Right lobe of liver (tissue), 4 donors: ENCODE measurements at regions not wholly inside any gene's neighbourhood (a gene's known extent, or its start where the extent isn't known, plus 50 kb on each side); places are given as distances from the start of the nearest gene placed in this dataset.
"Not testable (repeated sequence)": the region's sequence is repeated elsewhere in the genome, so short reads cannot be mapped to it uniquely, and the experiment has no call there.

Source experiments
- CTCF ChIP-seq, 4 donors: fragments of 200-600 bp in 3 of 4; fragments of 450-650 bp in 1 of 4; IDR thresholded peaks; one replicate each; pipeline versions ENCODE4 v1.5.1 to v1.8.0; 2016 to 2022; ENCODE audit warnings: antibody characterized with exemption in 4 of 4, mild to moderate bottlenecking in 2 of 4
- POLR2A ChIP-seq: fragments of 450-650 bp; IDR thresholded peaks from one replicate; pipeline ENCODE4 v1.6.1; 2017; ENCODE audit warnings: antibody characterized with exemption, mild to moderate bottlenecking
- donor health status: DM: no; HTN: no; CAD: no.
- donor health status: DM: no; HTN: no; CAD: no.
- donor health status: DM: no; HTN: yes; CAD: no.

- TF ChIP-seq CTCF (IDR thresholded peaks at IDR 0.05); POLR2A: not testable (repeated sequence)
Measured at GRCh38 chr1:224015782-224016181, 98.1 kb upstream of the FBXO28 start.
